Activated naive CD4-positive, alpha-beta T cell treated with anti-CD3 and anti-CD28 coated beads, Interleukin-2, amount 10 ng/mL, durations not matched to agents 7 days and 5 days (primary cell): ENCODE measurements at regions not wholly inside any gene's neighbourhood (a gene's known extent, or its start where the extent isn't known, plus 50 kb on each side); places are given as distances from the start of the nearest gene placed in this dataset.

Experiments
- CTCF ChIA-PET: fragments of 350-600 bp; sonication (Branson Sonifier 250); formaldehyde crosslinking; loops from one replicate; lab custom pipeline; 2021; ENCODE audit warnings: antibody characterized with exemption; lab: Charles Lee
- DNase-seq: peaks from one replicate; pipeline ENCODE4 v3.0.0-alpha.2; 2020
- H3K27ac Mint-ChIP-seq: one replicate; pipeline ENCODE4 v1.8.0; 2021; ENCODE audit warnings: mild to moderate bottlenecking, moderate library complexity, mixed read lengths
- H3K27me3 Mint-ChIP-seq: one replicate; pipeline ENCODE4 v1.8.0; 2021; ENCODE audit warnings: mild to moderate bottlenecking, mixed read lengths
- H3K36me3 Mint-ChIP-seq: one replicate; pipeline ENCODE4 v1.8.0; 2021; ENCODE audit warnings: mixed read lengths
- H3K4me1 Mint-ChIP-seq: one replicate; pipeline ENCODE4 v1.8.0; 2021; ENCODE audit warnings: mixed read lengths
- H3K4me3 Mint-ChIP-seq: one replicate; pipeline ENCODE4 v1.8.0; 2021; ENCODE audit warnings: mild to moderate bottlenecking, moderate library complexity, mixed read lengths
- H3K9me3 Mint-ChIP-seq: one replicate; pipeline ENCODE4 v1.8.0; 2021; ENCODE audit warnings: mixed read lengths

DNA sequence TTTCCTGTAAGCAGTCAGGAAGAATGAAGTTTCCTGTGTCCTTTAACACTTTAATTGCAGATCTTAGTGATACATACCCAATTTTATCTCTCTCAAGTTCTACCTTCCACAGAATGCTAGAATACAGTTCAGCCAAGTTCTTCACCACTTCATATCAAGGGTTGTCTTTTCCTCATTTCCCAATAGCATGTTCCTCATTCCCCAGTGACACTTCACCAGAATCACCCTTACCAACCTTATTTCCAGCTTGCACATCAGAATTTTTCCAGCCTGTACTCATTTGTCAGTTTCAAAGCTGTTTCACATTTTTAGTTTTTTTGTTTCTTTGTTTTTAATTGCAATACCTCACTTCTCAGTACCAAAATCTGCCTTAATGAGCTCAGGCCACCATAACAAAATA is 126.1 kb downstream of the ESM1 start:
- CTCF ChIA-PET: no interaction called here
- Mint-ChIP-seq H3K4me3 (no peak overlapping the region), H3K9me3 (peaks cover 33% of the 10 kb centered on the region), H3K27me3 (peaks cover 26% of the 10 kb centered on the region), H3K36me3 (peaks cover 5% of the 10 kb centered on the region), H3K27ac (no peak overlapping the region), H3K4me1 (no peaks in the 10 kb centered on the region)
- DNase-seq: no peak

DNA sequence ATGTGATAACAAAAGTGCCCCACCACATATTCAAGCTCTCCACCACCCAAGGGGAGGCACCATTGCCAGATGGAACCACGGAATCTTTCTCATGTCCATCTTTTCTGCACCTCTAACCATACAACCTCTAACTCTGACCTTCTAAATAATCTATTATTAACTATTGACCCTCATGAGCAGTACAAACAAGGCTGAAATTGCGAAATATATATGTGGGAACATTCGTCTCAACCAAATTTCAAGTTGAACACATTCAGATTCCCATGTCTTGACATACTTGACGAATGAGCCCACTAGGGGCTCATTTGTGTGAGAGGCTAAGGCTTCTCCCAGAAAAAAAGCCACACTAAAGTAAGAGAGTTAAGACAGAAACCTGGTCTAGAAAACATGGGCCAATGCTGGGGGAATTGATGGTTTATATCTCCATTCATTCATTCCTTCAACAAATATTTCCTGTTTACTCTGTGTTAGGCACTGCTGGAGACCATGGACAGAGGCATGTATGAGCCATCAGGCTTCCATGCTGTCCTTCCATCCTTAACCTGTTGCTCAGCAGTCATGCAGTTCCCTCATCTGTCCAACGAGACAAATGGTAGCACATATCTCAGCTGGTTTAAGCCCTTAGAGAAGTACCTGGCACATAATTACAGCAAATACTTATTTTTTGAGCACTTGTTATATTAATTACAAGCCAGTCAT is 130.4 kb downstream of the ESM1 start:
- Mint-ChIP-seq H3K4me3 (no peak overlapping the region), H3K4me1 (no peaks in the 10 kb centered on the region), H3K27me3 (peaks cover 28% of the 10 kb centered on the region), H3K9me3 (peaks cover 35% of the 10 kb centered on the region), H3K36me3 (peaks cover 5% of the 10 kb centered on the region), H3K27ac (no peak overlapping the region)
- DNase-seq: no peak
- CTCF ChIA-PET: interaction anchor here (0.8 to 2.6 kb wide), 3 partner anchors 10 to 13 kb away, joined by 3 to 13 read pairs (median 7); no protein-coding TSS in a partner anchor

DNA sequence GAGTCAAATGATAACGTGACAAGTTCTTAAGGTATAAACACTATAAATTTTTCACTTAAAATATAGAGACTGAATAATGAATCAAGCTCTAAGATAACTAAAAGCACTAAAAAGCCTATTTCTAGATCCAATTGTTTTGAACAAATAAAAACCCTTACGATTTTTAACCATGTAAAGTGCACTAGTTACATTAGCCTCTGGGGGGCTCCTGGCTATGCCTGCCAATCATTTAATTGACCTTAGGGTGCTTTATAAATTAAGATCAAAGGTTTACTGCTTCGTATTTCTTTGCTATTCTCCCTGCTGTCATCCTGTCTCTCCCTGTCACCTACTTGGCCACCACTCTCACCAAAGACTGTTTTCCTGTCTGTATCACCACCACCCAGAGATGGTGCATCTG is 133.4 kb downstream of the ESM1 start:
- Mint-ChIP-seq H3K4me3 (no peak overlapping the region), H3K36me3 (no peaks in the 10 kb centered on the region)

DNA sequence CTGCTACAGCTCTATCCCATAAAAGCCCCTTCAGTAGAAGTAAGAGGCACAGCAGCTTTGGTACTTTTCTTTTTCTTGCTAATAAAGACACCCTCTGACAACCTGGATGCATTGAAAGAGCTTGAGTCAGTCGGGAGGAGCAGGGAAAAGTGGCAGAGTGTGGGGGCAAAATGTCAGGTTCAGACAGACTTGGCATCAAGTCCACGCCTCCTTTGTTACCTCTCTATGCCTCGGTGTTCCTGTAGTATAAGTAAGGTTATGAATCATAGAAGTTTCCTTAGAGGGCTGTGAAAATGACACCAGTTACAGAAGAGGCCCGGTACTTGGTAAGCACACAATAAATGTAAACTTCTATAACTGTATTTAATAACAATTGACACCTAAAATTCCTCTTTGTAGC is 133.9 kb downstream of the ESM1 start:
- CTCF ChIA-PET: interaction anchor here (0.7 to 1.9 kb wide), 5 partner anchors 12 to 335 kb away, joined by 3 to 4 read pairs (median 3); no protein-coding TSS in a partner anchor

More for the DNA sequence above, 133.4 kb downstream of the ESM1 start:
- no peaks in the 10 kb centered on the region for H3K4me1 Mint-ChIP-seq
- no peak for DNase-seq
- H3K27ac Mint-ChIP-seq: no peak overlapping the region
- CTCF ChIA-PET: interaction anchor here (0.7 to 1.9 kb wide), 5 partner anchors 13 to 335 kb away, joined by 3 to 4 read pairs (median 3); no protein-coding TSS in a partner anchor
- peaks cover 34% of the 10 kb centered on the region for H3K27me3 Mint-ChIP-seq
- H3K9me3 Mint-ChIP-seq: peaks cover 9% of the 10 kb centered on the region

DNA sequence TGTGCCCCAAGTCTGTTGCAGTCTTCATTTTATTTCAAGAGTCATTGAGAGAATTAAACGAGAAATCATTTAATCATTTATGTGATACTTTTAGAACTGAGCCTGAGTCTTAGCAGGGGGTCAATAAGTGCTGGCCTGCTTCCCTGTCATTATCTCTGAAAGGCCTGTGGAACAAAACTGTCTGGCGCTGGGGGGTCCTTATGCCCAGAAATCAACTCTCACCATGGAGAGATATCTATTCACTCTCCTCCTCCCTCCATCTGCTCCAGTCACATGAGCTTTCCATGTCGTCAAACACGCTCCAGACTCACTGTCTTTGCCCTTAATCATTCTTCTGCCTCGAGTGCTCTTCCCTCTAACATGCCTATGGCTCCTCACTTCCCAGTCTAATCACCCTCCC is 136.8 kb downstream of the ESM1 start:
- H3K27ac Mint-ChIP-seq: no peak overlapping the region
- no peak overlapping the region for H3K4me3 Mint-ChIP-seq
- no peaks in the 10 kb centered on the region for H3K9me3 Mint-ChIP-seq
- no peaks in the 10 kb centered on the region for H3K36me3 Mint-ChIP-seq
- CTCF ChIA-PET: interaction anchor here (0.7 to 2.0 kb wide), 2 partner anchors 19 to 331 kb away, joined by 4 to 6 read pairs; partner anchors contain the start of gene SNX18
- H3K4me1 Mint-ChIP-seq: peaks cover 10% of the 10 kb centered on the region
- DNase-seq: no peak
- peaks cover 44% of the 10 kb centered on the region for H3K27me3 Mint-ChIP-seq

More for the DNA sequence above, 133.9 kb downstream of the ESM1 start:
- DNase-seq: no peak
- Mint-ChIP-seq H3K9me3 (peaks cover 8% of the 10 kb centered on the region), H3K27ac (no peak overlapping the region), H3K4me3 (no peak overlapping the region), H3K27me3 (peaks cover 32% of the 10 kb centered on the region), H3K4me1 (no peaks in the 10 kb centered on the region), H3K36me3 (no peaks in the 10 kb centered on the region)

DNA sequence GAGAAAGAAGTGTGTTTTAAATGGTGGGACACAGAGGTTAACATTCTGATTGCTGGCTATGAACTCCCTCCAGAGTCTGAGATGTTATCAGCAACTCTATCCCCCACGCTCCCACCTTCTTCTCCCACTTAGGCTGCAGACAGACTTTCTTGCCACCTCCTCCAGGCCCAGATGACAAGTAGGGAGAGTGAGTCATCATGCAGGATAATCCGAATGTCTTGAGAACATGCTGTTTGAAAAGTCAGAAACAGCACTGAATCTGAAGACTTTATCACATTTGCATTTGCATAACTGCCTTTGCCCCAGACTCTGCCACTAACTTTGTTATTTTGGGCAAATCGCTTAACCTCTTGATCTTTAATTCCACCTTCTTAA is 139.8 kb downstream of the ESM1 start:
- Mint-ChIP-seq H3K9me3 (no peaks in the 10 kb centered on the region), H3K4me3 (no peak overlapping the region), H3K27ac (no peak overlapping the region), H3K36me3 (no peaks in the 10 kb centered on the region), H3K27me3 (peaks cover 30% of the 10 kb centered on the region), H3K4me1 (peaks cover 10% of the 10 kb centered on the region)
- CTCF ChIA-PET: interaction anchor here (0.7 to 4.6 kb wide), 26 partner anchors 10 to 358 kb away, joined by 3 to 100 read pairs (median 4); partner anchors contain the start of genes GPX8 and SNX18
- no peak for DNase-seq

DNA sequence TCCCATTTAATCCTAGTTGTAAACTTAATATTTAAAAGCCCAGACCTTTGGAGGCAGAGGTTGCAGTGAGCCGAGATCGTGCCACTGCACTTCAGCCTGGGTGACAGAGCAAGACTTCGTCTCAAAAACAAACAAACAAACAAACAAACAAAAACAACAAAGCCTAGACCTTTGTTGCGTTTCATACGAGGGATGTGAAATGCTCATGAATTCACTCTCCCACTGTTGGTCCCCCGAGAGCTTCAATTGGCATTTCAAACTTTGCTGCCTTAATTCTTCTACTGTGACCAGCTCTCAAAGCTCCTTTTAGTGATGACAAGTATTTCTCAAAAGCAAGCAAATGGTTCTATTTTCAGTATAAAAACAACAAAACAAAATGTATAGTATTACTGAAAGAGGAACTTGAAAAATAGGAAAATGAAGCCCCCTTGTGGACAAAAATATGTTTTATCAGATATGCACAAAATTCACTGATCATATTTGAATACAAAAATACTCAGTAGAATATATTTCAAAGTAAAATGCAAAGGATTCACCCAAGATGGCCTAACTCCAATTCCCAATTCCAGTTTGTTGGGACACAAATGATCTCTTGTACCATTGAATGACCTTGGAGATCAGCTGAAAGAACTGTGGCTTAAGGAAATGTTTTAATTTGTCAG is 140.4 kb downstream of the ESM1 start:
- H3K4me1 Mint-ChIP-seq: peaks cover 10% of the 10 kb centered on the region
- no peaks in the 10 kb centered on the region for H3K36me3 Mint-ChIP-seq
- no peaks in the 10 kb centered on the region for H3K9me3 Mint-ChIP-seq
- H3K4me3 Mint-ChIP-seq: no peak overlapping the region
- no peak overlapping the region for H3K27ac Mint-ChIP-seq
- no peak for DNase-seq
- peaks cover 28% of the 10 kb centered on the region for H3K27me3 Mint-ChIP-seq
- CTCF ChIA-PET: interaction anchor here (0.6 to 4.6 kb wide), 35 partner anchors 9 to 357 kb away, joined by 3 to 100 read pairs (median 4); partner anchors contain the start of genes GPX8 and SNX18

DNA sequence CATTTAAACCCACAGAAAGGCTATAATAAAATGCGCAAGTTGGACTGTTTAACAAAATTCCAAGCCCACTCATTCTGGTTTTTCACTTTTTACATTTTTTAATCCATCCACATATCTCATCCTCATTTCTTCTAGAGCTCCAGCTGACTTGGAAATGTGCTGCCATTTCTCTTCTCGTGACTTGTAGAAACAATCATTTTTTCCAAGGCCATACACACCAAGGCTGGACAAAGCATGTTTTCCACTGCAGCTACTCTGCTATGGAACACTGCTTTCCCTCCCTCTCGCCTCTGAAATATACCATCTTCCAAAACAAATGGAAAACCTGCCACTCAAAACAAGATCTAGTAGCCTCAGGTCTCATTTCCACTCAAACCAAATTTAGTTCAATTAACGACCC is 141.1 kb downstream of the ESM1 start:
- no peaks in the 10 kb centered on the region for H3K9me3 Mint-ChIP-seq
- H3K27ac Mint-ChIP-seq: no peak overlapping the region
- no peaks in the 10 kb centered on the region for H3K36me3 Mint-ChIP-seq
- DNase-seq: no peak
- H3K27me3 Mint-ChIP-seq: peaks cover 30% of the 10 kb centered on the region
- H3K4me1 Mint-ChIP-seq: peaks cover 10% of the 10 kb centered on the region
- H3K4me3 Mint-ChIP-seq: no peak overlapping the region
- CTCF ChIA-PET: interaction anchor here (0.6 to 4.6 kb wide), 23 partner anchors 8 to 356 kb away, joined by 3 to 100 read pairs (median 6); partner anchors contain the start of genes GPX8 and SNX18

DNA sequence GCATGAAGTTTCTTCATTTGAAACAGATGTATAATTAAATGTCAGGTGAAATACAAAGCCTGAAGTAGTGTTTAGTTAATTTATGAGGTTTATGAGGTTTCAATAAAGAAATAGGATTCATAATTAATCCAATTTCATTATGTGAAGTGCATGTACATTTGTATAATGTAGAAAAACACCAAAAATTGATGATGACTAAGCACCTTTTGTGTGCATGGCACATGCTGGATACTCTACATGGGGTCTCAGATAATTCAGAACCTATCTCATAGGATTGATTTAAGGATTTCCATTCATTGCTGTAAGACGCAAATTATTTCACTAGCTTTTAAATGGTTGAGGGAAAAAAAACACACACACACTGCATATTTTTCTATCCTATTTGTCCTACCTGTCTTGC is 143.9 kb downstream of the ESM1 start:
- Mint-ChIP-seq H3K27ac (no peak overlapping the region), H3K36me3 (no peaks in the 10 kb centered on the region)

DNA sequence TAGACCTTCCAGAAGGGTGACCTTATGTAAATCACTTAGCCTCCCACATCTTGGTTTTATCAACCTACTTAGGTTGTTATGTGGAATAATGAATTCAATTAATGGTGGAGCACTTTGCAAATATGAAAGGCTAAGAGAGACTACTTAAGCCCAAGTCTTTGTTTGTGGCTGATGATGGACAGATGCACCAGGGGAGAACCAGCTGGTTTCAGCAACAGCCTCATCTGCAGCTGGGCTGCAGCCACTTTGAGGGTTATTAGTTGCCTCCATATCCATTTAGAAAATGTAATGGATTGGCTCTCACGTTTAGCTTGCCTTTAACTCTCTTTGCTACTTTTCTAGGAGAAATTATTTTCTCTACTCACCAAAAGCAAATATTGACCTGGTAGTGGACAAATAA is 146.6 kb downstream of the ESM1 start:
- no peak for DNase-seq
- H3K4me1 Mint-ChIP-seq: peaks cover 7% of the 10 kb centered on the region
- CTCF ChIA-PET: interaction anchor here (0.6 to 1.2 kb wide), 4 partner anchors 13 to 467 kb away, joined by 3 read pairs; partner anchors contain the start of genes GPX8 and SNX18
- no peaks in the 10 kb centered on the region for H3K36me3 Mint-ChIP-seq
- H3K27me3 Mint-ChIP-seq: peaks cover 13% of the 10 kb centered on the region
- H3K27ac Mint-ChIP-seq: no peak overlapping the region
- no peaks in the 10 kb centered on the region for H3K9me3 Mint-ChIP-seq
- no peak overlapping the region for H3K4me3 Mint-ChIP-seq

More for the DNA sequence above, 143.9 kb downstream of the ESM1 start:
- no peak for DNase-seq
- CTCF ChIA-PET: no interaction called here
- Mint-ChIP-seq H3K9me3 (no peaks in the 10 kb centered on the region), H3K4me1 (peaks cover 10% of the 10 kb centered on the region), H3K27me3 (peaks cover 18% of the 10 kb centered on the region), H3K4me3 (no peak overlapping the region)

DNA sequence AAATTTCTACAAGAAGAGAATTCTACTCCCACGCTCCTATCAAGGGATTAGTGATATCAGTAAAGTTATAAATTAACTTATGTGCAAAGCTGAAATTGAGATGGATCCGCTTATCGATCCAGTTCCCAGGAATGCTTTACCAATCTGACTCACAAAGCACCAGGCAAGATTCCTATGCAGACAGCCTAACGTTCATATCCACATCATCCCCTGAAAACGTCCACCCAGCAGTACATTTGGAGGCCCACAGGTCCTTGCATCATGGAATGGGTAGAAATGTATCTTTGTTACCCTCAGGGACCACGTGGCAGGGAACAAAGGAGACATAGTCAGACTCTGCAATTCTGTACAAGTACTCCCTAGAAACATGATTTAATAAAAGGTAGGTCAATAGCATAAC is 147.4 kb downstream of the ESM1 start:
- peaks cover 14% of the 10 kb centered on the region for H3K4me1 Mint-ChIP-seq
- no peak for DNase-seq
- no peaks in the 10 kb centered on the region for H3K9me3 Mint-ChIP-seq
- H3K27ac Mint-ChIP-seq: no peak overlapping the region
- H3K4me3 Mint-ChIP-seq: no peak overlapping the region
- CTCF ChIA-PET: interaction anchor here (1.2 kb wide), 1 partner anchor 320 kb away, joined by 3 read pairs; the partner anchor contains the start of gene SNX18
- H3K27me3 Mint-ChIP-seq: peaks cover 17% of the 10 kb centered on the region
- no peaks in the 10 kb centered on the region for H3K36me3 Mint-ChIP-seq

DNA sequence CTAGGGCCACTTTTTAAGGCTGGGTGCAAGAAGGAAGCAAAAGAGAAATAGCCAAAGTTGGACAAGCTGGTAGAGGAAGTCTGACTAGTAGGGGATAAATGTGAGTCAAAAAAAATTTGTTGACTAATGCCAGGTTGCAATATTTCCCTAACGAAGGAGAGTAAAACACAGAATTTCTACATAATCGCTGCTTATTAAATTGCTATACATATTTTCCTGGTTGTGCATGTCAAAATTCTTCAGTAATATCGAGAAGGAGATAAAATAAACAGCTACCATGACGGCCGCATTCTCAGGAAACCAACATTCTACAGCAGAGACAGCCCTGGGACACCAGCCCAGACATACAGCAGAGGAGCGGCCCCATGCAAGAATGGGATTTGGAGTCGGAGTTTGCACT is 148.3 kb downstream of the ESM1 start:
- no peak for DNase-seq
- CTCF ChIA-PET: no interaction called here
- peaks cover 17% of the 10 kb centered on the region for H3K4me1 Mint-ChIP-seq
- no peak overlapping the region for H3K4me3 Mint-ChIP-seq
- no peaks in the 10 kb centered on the region for H3K36me3 Mint-ChIP-seq
- peaks cover 17% of the 10 kb centered on the region for H3K27me3 Mint-ChIP-seq
- H3K9me3 Mint-ChIP-seq: no peaks in the 10 kb centered on the region
- H3K27ac Mint-ChIP-seq: no peak overlapping the region

DNA sequence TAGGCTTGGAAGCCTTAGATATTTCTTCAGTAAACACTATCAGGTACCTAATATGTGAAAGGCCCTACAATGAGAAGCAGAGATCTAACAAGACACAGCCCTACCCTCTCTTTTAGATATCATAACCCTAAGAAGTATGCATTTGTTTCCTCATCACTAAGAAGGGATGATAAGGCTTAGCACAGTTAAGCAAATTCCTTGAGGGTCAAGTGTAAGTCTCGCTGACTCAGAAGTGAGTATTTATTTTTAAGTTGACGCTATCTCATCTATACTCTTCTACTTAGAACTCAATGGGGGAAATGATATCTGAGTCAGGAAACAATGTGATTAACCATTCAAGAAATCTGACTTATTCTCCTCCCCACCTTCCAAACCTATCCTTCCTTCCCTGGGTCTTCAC is 149.7 kb downstream of the ESM1 start:
- H3K27ac Mint-ChIP-seq: no peak overlapping the region
- no peaks in the 10 kb centered on the region for H3K36me3 Mint-ChIP-seq
- DNase-seq: no peak
- H3K4me1 Mint-ChIP-seq: peaks cover 17% of the 10 kb centered on the region
- no peaks in the 10 kb centered on the region for H3K9me3 Mint-ChIP-seq
- no peak overlapping the region for H3K4me3 Mint-ChIP-seq
- peaks cover 21% of the 10 kb centered on the region for H3K27me3 Mint-ChIP-seq
- CTCF ChIA-PET: interaction anchor here (0.7 kb wide), 1 partner anchor 9 kb away, joined by 3 read pairs; no protein-coding TSS in a partner anchor

DNA sequence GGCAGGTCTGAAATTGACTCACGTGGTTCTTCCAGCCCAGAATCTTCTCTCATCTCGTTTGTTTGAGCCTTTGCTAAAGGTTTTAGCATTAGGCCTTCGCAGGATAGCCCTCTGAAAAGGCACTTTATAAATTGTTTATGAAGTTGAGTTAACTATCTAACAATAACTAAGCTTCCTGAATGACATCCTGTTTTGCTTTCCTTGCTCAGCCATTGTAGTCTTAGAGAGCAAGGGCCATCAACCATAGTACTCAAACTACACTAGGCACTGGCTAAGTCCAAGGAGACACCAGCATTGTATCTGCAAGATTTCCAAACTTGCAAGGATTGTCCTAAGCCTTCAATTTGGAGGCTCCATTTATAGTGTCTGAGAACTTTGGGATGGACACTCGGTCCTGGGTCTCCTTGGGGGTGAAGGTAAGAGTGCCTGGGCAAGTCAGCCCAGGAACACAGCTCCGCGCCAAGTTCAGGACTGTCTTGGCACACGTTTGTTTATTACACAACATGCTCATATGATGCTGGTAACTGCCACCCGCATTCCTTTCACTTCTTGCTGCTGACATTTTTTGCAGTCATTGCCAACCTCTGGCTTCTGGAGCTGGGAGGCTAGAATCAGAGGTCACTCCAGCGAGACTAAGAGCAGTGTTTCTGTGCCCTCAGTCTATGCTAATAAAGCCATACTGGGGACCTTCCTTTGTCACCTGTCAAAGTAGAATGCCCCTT is 151.1 kb downstream of the ESM1 start:
- H3K27me3 Mint-ChIP-seq: peaks cover 21% of the 10 kb centered on the region
- H3K4me3 Mint-ChIP-seq: no peak overlapping the region
- H3K4me1 Mint-ChIP-seq: peaks cover 17% of the 10 kb centered on the region
- no peak overlapping the region for H3K27ac Mint-ChIP-seq
- no peaks in the 10 kb centered on the region for H3K9me3 Mint-ChIP-seq
- CTCF ChIA-PET: no interaction called here
- no peak for DNase-seq
- H3K36me3 Mint-ChIP-seq: no peaks in the 10 kb centered on the region
